GM21515 (cell line): ENCODE measurements at regions not wholly inside any gene's neighbourhood (a gene's known extent, or its start where the extent isn't known, plus 50 kb on each side); places are given as distances from the start of the nearest gene placed in this dataset.

Source experiments
- ATAC-seq: cut with Tn5 transposase; IDR thresholded peaks from one replicate; pipeline ENCODE4 v1.9.1; 2021; ENCODE audit not compliant: unreplicated experiment

GRCh38 chr1:87165177-87165576 is 163.5 kb upstream of the LMO4 start:
- no peak for ATAC-seq

GRCh38 chr1:87167157-87167789 is 161.4 kb upstream of the LMO4 start:
- ATAC-seq = no peak

- ATAC-seq = no peak
Measured at GRCh38 chr1:87167848-87168525, 160.7 kb upstream of the LMO4 start.

- no peak for ATAC-seq
Measured at GRCh38 chr1:87169263-87169910, 159.3 kb upstream of the LMO4 start.

GRCh38 chr1:87170157-87170556 is 158.5 kb upstream of the LMO4 start:
- ATAC-seq = no peak

GRCh38 chr1:87170931-87171598 is 157.6 kb upstream of the LMO4 start:
- ATAC-seq = no peak

- ATAC-seq = no peak
Measured at GRCh38 chr1:87173231-87173630, 155.4 kb upstream of the LMO4 start.

- ATAC-seq = no peak
Measured at GRCh38 chr1:87174724-87175245, 153.9 kb upstream of the LMO4 start.

- ATAC-seq = no peak
Measured at GRCh38 chr1:87176087-87176486, 152.6 kb upstream of the LMO4 start.

- no peak for ATAC-seq
Measured at GRCh38 chr1:87176514-87176913, 152.2 kb upstream of the LMO4 start.

- ATAC-seq = no peak
Measured at GRCh38 chr1:87178441-87178840, 150.2 kb upstream of the LMO4 start.

- ATAC-seq = no peak
Measured at GRCh38 chr1:87179076-87179810, 149.4 kb upstream of the LMO4 start.

GRCh38 chr1:87179851-87180519 is 148.7 kb upstream of the LMO4 start:
- ATAC-seq = no peak

- ATAC-seq = no peak
Measured at GRCh38 chr1:87180682-87181081, 148.0 kb upstream of the LMO4 start.

GRCh38 chr1:87182611-87183010 is 146.1 kb upstream of the LMO4 start:
- ATAC-seq = no peak

GRCh38 chr1:87185077-87185476 is 143.6 kb upstream of the LMO4 start:
- ATAC-seq = no peak

GRCh38 chr1:87186346-87186745 is 142.3 kb upstream of the LMO4 start:
- no peak for ATAC-seq

GRCh38 chr1:87188640-87189039 is 140.0 kb upstream of the LMO4 start:
- no peak for ATAC-seq

GRCh38 chr1:87190402-87190801 is 138.3 kb upstream of the LMO4 start:
- ATAC-seq = no peak

GRCh38 chr1:87191646-87192045 is 137.0 kb upstream of the LMO4 start:
- ATAC-seq = no peak
